SK-N-SH (cell line): ENCODE measurements at regions not wholly inside any gene's neighbourhood (a gene's known extent, or its start where the extent isn't known, plus 50 kb on each side); places are given as distances from the start of the nearest gene placed in this dataset.

ENCODE experiments used
- CTCF ChIA-PET: fragments of 300-600, 350-600 bp; formaldehyde crosslinking; extraction: SDS; loops from one replicate; lab custom pipeline; 2021; lab: Yijun Ruan, JAX
- POLR2A ChIA-PET: fragments of 350-600 bp; sonication (Branson Sonifier 250); formaldehyde crosslinking; extraction: SDS; loops from one replicate; lab custom pipeline; 2020; ENCODE audit warnings: antibody characterized with exemption, inconsistent platforms; lab: Yijun Ruan, JAX
- DNase-seq: peaks from one replicate; pipeline ENCODE4 v3.0.0; 2012
- H2AFZ ChIP-seq: fragments of 200-600 bp; sonication (generic); 2 replicates; pipeline ENCODE4 v1.8.1; 2016; ENCODE audit warnings: antibody characterized with exemption, mild to moderate bottlenecking, low read depth
- H3F3A ChIP-seq: fragments of 200-600 bp; sonication (generic); replicated peaks from 2 replicates; pipeline ENCODE3; 2016; ENCODE audit warnings: antibody characterized with exemption, mild to moderate bottlenecking; ENCODE audit not compliant: insufficient read depth
- H3K27ac ChIP-seq, 2 experiments: fragments of 200-500 bp in 1 of 2; fragments of 200-600 bp in 1 of 2; sonication (Bioruptor generic) in 1 of 2; sonication (generic), shearing (Covaris generic) in 1 of 2; 2 replicates each; pipeline versions ENCODE4 v1.5.1 to v1.6.1; 2014 to 2016; ENCODE audit warnings: low read depth in 2 of 2, inconsistent platforms in 1 of 2, low read length in 1 of 2, mild to moderate bottlenecking in 1 of 2, mixed read lengths in 1 of 2
- H3K27me3 ChIP-seq: fragments of 200-600 bp; sonication (generic), shearing (Covaris generic); 2 replicates; pipeline ENCODE4 v1.6.1; 2016; ENCODE audit warnings: mixed run types; ENCODE audit not compliant: insufficient read depth
- H3K36me3 ChIP-seq, 2 experiments: fragments of 200-500 bp in 1 of 2; fragments of 200-600 bp in 1 of 2; sonication (Bioruptor generic) in 1 of 2; sonication (generic) in 1 of 2; replicated peaks in 1 of 2; 2 replicates each; pipeline versions ENCODE3 to v1.5.1; 2014 to 2016; ENCODE audit warnings: low read length in 1 of 2, mild to moderate bottlenecking in 1 of 2; ENCODE audit not compliant: insufficient read depth in 2 of 2, control insufficient read depth in 1 of 2
- H3K4me1 ChIP-seq, 2 experiments: fragments of 200-500 bp in 1 of 2; fragments of 200-600 bp in 1 of 2; sonication (Bioruptor generic) in 1 of 2; sonication (generic), shearing (Covaris generic) in 1 of 2; 2 replicates each; pipeline versions ENCODE4 v1.5.1 to v1.6.1; 2014 to 2016; ENCODE audit warnings: low read depth in 1 of 2, low read length in 1 of 2, mixed run types in 1 of 2; ENCODE audit not compliant: insufficient read depth in 2 of 2, control insufficient read depth in 1 of 2
- H3K4me2 ChIP-seq: fragments of 200-600 bp; sonication (generic), shearing (Covaris generic); 2 replicates; pipeline ENCODE4 v1.6.1; 2017; ENCODE audit warnings: mixed run types
- H3K4me3 ChIP-seq, 2 experiments: fragments of 200-500 bp in 1 of 2; fragments of 200-600 bp in 1 of 2; sonication (Bioruptor generic) in 1 of 2; sonication (generic), shearing (Covaris generic) in 1 of 2; 2 replicates each; pipeline versions ENCODE4 v1.5.1 to v1.8.1; 2014 to 2016; ENCODE audit warnings: low read depth in 2 of 2, inconsistent platforms in 1 of 2, low read length in 1 of 2, mild to moderate bottlenecking in 1 of 2, mixed read lengths in 1 of 2, moderate library complexity in 1 of 2
- H3K79me2 ChIP-seq: fragments of 200-600 bp; sonication (generic); 2 replicates; pipeline ENCODE4 v1.8.1; 2017; ENCODE audit warnings: mild to moderate bottlenecking; ENCODE audit not compliant: insufficient read depth
- H3K9ac ChIP-seq: fragments of 200-600 bp; sonication (generic); 2 replicates; pipeline ENCODE4 v1.6.1; 2017; ENCODE audit warnings: mixed run types
- H3K9me2 ChIP-seq: fragments of 200-600 bp; sonication (generic); 2 replicates; pipeline ENCODE4 v1.6.1; 2017; ENCODE audit warnings: mixed run types
- H3K9me3 ChIP-seq: fragments of 200-600 bp; sonication (generic); 2 replicates; pipeline ENCODE4 v1.6.1; 2017; ENCODE audit warnings: mixed run types, mild to moderate bottlenecking, moderate library complexity
- H4K20me1 ChIP-seq: fragments of 200-600 bp; sonication (generic); 2 replicates; pipeline ENCODE4 v1.6.1; 2017; ENCODE audit warnings: mild to moderate bottlenecking, mixed run types; ENCODE audit not compliant: insufficient read depth
- CHD2 ChIP-seq: fragments of 150-350 bp; IDR thresholded peaks from 2 replicates; pipeline ENCODE4 v1.6.1; 2018; ENCODE audit warnings: low read length; ENCODE audit not compliant: partially characterized antibody
- ELF1 ChIP-seq: IDR thresholded peaks from 2 replicates; pipeline ENCODE4 v1.4.0; 2012
- EP300 ChIP-seq, 2 experiments: IDR thresholded peaks; 2 replicates each; pipeline versions ENCODE4 v1.4.0 to v1.6.1; 2012; ENCODE audit warnings: borderline replicate concordance in 1 of 2, low read depth in 1 of 2, low read length in 1 of 2
- GABPA ChIP-seq: IDR thresholded peaks from 2 replicates; pipeline ENCODE4 v1.4.0; 2012; ENCODE audit warnings: low read depth, mild to moderate bottlenecking
- GATA2 ChIP-seq: sonication (generic); formaldehyde crosslinking; IDR thresholded peaks from 2 replicates; pipeline ENCODE4 v1.5.0; 2020; ENCODE audit warnings: mild to moderate bottlenecking, missing genetic modification reagents
- MXI1 ChIP-seq: IDR thresholded peaks from 2 replicates; pipeline ENCODE4 v1.6.1; 2012; ENCODE audit warnings: mild to moderate bottlenecking, low read depth, low read length, improper control_type of control experiment
- PBX3 ChIP-seq: IDR thresholded peaks from 2 replicates; pipeline ENCODE4; 2012
- POLR2AphosphoS5 ChIP-seq: IDR thresholded peaks from 2 replicates; pipeline ENCODE4 v1.6.1; 2012; ENCODE audit warnings: low read depth, low read length
- TAF1 ChIP-seq: IDR thresholded peaks from 2 replicates; pipeline ENCODE4 v1.6.1; 2012; ENCODE audit warnings: low read depth, mild to moderate bottlenecking, low read length, moderate library complexity, borderline replicate concordance
- TCF12 ChIP-seq: IDR thresholded peaks from 2 replicates; pipeline ENCODE4 v1.4.0; 2012
- TEAD4 ChIP-seq: IDR thresholded peaks from 2 replicates; pipeline ENCODE4 v1.4.0; 2012; ENCODE audit warnings: mild to moderate bottlenecking, borderline replicate concordance; ENCODE audit not compliant: insufficient read depth
- USF2 ChIP-seq: fragments of 150-350 bp; IDR thresholded peaks from 2 replicates; pipeline ENCODE4 v1.6.1; 2017; ENCODE audit warnings: antibody characterized with exemption, low read length, low read depth, borderline replicate concordance
- YY1 ChIP-seq: IDR thresholded peaks from 2 replicates; pipeline ENCODE4 v1.4.0; 2012; ENCODE audit warnings: low read depth, mild to moderate bottlenecking
- WGBS: methylation state at CpG from one replicate; pipeline ENCODE4 v1.1.6; 2017; ENCODE audit warnings: low lambda C conversion rate; 5-methylcytosine and 5-hydroxymethylcytosine counted together
- TF ChIP-seq, protein P1 (sequence below): IDR thresholded peaks from 2 replicates; pipeline ENCODE4 v1.4.0; 2012; ENCODE audit warnings: low read depth, borderline replicate concordance
- TF ChIP-seq, protein P2 (sequence below): fragments of 150-350 bp; IDR thresholded peaks from 2 replicates; pipeline ENCODE4 v1.6.1; 2016; ENCODE audit warnings: mild to moderate bottlenecking, low read depth, low read length
- TF ChIP-seq, protein P3 (sequence below): fragments of 200-600 bp; sonication (generic); IDR thresholded peaks from 2 replicates; pipeline ENCODE4 v1.6.1; 2017; ENCODE audit warnings: antibody characterized with exemption, mild to moderate bottlenecking, moderate library complexity

DNA sequence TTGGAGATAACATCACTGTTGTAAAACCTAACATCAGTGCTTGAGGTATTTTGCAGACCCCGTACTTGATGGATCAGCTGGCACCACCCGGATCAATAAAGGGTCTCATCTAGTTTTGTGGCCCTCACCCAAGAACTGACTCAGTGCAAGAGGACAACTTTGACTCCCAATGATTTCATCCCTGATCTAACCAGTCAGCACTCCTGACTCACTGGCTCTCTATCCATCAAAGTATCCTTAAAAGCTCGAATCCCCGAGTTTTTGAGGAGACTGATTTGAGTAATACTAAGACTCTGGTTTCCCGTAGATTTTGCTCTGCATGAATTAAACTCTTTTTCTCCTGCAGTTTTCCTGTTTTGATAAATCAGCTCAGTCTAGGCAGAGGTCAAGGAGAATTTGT lies 2498.1 kb downstream of the PCDH7 start:
- H3K79me2 ChIP-seq, result no peaks in the 10 kb centered on the region
- CTCF ChIA-PET, result interaction anchor here (0.6 kb wide), 1 partner anchor 36 kb away, joined by 3 read pairs; no protein-coding TSS in a partner anchor
- H3K36me3 ChIP-seq, result no peaks in the 10 kb centered on the region
- H4K20me1 ChIP-seq, result no peaks in the 10 kb centered on the region
- no peaks in the 10 kb centered on the region for H3K9me2 ChIP-seq
- no peak overlapping the region for H3K4me3 ChIP-seq
- TF ChIP-seq TCF12 (no peak), TEAD4 (no peak), YY1 (no peak), GABPA (no peak), GATA2 (no peak), MXI1 (no peak), PBX3 (no peak), ELF1 (no peak), CHD2 (no peak), EP300 (IDR thresholded peaks at IDR 0.05; ENCODE audit: borderline replicate concordance in 1 of 2, low read depth in 1 of 2, low read length in 1 of 2) (no peak), TAF1 (no peak), POLR2AphosphoS5 (no peak), USF2 (no peak)
- TF ChIP-seq, protein P1, sequence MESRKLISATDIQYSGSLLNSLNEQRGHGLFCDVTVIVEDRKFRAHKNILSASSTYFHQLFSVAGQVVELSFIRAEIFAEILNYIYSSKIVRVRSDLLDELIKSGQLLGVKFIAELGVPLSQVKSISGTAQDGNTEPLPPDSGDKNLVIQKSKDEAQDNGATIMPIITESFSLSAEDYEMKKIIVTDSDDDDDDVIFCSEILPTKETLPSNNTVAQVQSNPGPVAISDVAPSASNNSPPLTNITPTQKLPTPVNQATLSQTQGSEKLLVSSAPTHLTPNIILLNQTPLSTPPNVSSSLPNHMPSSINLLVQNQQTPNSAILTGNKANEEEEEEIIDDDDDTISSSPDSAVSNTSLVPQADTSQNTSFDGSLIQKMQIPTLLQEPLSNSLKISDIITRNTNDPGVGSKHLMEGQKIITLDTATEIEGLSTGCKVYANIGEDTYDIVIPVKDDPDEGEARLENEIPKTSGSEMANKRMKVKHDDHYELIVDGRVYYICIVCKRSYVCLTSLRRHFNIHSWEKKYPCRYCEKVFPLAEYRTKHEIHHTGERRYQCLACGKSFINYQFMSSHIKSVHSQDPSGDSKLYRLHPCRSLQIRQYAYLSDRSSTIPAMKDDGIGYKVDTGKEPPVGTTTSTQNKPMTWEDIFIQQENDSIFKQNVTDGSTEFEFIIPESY, result no peak
- TF ChIP-seq, protein P2, sequence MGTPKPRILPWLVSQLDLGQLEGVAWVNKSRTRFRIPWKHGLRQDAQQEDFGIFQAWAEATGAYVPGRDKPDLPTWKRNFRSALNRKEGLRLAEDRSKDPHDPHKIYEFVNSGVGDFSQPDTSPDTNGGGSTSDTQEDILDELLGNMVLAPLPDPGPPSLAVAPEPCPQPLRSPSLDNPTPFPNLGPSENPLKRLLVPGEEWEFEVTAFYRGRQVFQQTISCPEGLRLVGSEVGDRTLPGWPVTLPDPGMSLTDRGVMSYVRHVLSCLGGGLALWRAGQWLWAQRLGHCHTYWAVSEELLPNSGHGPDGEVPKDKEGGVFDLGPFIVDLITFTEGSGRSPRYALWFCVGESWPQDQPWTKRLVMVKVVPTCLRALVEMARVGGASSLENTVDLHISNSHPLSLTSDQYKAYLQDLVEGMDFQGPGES, result no peak
- TF ChIP-seq, protein P3, sequence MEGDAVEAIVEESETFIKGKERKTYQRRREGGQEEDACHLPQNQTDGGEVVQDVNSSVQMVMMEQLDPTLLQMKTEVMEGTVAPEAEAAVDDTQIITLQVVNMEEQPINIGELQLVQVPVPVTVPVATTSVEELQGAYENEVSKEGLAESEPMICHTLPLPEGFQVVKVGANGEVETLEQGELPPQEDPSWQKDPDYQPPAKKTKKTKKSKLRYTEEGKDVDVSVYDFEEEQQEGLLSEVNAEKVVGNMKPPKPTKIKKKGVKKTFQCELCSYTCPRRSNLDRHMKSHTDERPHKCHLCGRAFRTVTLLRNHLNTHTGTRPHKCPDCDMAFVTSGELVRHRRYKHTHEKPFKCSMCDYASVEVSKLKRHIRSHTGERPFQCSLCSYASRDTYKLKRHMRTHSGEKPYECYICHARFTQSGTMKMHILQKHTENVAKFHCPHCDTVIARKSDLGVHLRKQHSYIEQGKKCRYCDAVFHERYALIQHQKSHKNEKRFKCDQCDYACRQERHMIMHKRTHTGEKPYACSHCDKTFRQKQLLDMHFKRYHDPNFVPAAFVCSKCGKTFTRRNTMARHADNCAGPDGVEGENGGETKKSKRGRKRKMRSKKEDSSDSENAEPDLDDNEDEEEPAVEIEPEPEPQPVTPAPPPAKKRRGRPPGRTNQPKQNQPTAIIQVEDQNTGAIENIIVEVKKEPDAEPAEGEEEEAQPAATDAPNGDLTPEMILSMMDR, result no peak
- no peak overlapping the region for H3K27ac ChIP-seq
- H3K9ac ChIP-seq, result no peak overlapping the region
- no peaks in the 10 kb centered on the region for H3K27me3 ChIP-seq
- POLR2A ChIA-PET, result no interaction called here
- no peaks in the 10 kb centered on the region for H3K9me3 ChIP-seq
- H3K4me1 ChIP-seq, result no peaks in the 10 kb centered on the region
- no peak for DNase-seq
- H3F3A ChIP-seq, result no peaks in the 10 kb centered on the region
- H2AFZ ChIP-seq, result no peak overlapping the region
- 4% methylated on average over 5 of the region's 5 CpGs for WGBS
- no peak overlapping the region for H3K4me2 ChIP-seq
